RWPE1 (cell line): ENCODE measurements at regions not wholly inside any gene's neighbourhood (a gene's known extent, or its start where the extent isn't known, plus 50 kb on each side); places are given as distances from the start of the nearest gene placed in this dataset.

Experiments used
- CTCF ChIA-PET: fragments of 350-600 bp; sonication (Branson Sonifier 250); formaldehyde crosslinking; extraction: SDS; loops from one replicate; lab custom pipeline; 2021; lab: Yijun Ruan, JAX
- POLR2A ChIA-PET: fragments of 400-600 bp; formaldehyde crosslinking; extraction: SDS; loops from one replicate; lab custom pipeline; 2020; ENCODE audit warnings: antibody characterized with exemption; ENCODE audit not compliant: low non-redundant PET; lab: Yijun Ruan, JAX
- DNase-seq: peaks from one replicate; pipeline ENCODE4 v3.0.0; 2012; ENCODE audit warnings: low spot score
- H3K27ac ChIP-seq: fragments of 450-650 bp; 2 replicates; pipeline ENCODE4 v1.5.1; 2017
- TF ChIP-seq, protein P1 (sequence below): fragments of 450-650 bp; conservative IDR thresholded peaks from 2 replicates; pipeline ENCODE4 v1.5.1; 2017; ENCODE audit warnings: low read depth, mild to moderate bottlenecking

DNA sequence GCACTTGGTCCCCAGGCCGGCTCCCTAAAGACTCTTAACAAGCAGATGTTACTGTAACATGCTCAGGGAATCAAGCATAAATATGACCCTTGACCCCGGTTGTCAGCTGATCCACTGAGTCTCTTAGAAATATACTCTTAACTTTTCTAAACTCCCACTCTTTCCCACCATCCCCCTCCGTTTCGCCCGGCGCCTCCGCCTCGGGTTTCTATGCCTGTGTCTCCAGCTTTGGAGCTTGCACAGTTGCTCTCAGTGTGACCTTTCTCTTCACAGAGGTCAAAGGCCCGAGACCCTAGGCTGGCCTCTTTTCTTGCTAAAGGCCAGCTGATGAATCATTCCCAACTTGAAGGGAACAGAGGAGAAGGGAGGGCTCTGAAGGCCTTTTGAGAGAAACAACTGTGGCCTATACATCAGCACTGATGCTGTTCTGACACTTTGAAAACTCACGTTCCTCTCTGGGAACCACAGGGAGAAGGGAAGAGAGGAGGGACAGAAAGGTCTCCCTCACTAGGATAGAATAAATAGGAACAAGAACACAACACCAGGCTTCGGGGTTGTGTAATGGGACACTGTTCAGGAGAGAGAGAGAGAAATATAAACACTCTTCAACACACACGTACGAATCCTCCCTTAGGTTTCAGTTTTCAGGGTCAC lies 484.5 kb upstream of the NR2F2 start:
- H3K27ac ChIP-seq = no peak overlapping the region
- ChIA-PET POLR2A (no interaction called here), CTCF (interaction anchor here (0.6 to 0.7 kb wide), 2 partner anchors 74 to 450 kb away, joined by 3 to 4 read pairs; no protein-coding TSS in a partner anchor)
- TF ChIP-seq, protein P1, sequence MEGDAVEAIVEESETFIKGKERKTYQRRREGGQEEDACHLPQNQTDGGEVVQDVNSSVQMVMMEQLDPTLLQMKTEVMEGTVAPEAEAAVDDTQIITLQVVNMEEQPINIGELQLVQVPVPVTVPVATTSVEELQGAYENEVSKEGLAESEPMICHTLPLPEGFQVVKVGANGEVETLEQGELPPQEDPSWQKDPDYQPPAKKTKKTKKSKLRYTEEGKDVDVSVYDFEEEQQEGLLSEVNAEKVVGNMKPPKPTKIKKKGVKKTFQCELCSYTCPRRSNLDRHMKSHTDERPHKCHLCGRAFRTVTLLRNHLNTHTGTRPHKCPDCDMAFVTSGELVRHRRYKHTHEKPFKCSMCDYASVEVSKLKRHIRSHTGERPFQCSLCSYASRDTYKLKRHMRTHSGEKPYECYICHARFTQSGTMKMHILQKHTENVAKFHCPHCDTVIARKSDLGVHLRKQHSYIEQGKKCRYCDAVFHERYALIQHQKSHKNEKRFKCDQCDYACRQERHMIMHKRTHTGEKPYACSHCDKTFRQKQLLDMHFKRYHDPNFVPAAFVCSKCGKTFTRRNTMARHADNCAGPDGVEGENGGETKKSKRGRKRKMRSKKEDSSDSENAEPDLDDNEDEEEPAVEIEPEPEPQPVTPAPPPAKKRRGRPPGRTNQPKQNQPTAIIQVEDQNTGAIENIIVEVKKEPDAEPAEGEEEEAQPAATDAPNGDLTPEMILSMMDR = no peak
- DNase-seq = no peak

DNA sequence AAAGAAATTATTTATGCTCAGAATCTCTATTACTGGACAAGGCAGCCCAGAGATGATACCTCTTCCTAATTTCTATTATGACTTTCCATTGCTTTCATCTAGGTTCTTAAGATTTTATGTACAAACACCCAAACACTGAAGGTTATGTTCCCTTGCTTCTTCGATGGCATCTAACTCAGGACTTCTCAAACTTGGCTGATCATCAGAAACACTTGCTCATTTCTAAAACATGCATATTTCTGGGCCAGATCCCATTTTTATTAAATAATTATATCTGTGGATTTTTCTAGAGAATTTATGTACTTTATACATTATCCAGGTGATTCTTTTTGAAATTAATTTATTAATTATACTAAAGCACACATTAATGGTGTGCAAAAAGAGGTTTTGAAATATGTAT lies 482.4 kb upstream of the NR2F2 start:
- CTCF ChIA-PET = no interaction called here
- H3K27ac ChIP-seq = no peak overlapping the region
- DNase-seq = no peak
- POLR2A ChIA-PET = no interaction called here
- TF ChIP-seq, protein P1 = no peak

DNA sequence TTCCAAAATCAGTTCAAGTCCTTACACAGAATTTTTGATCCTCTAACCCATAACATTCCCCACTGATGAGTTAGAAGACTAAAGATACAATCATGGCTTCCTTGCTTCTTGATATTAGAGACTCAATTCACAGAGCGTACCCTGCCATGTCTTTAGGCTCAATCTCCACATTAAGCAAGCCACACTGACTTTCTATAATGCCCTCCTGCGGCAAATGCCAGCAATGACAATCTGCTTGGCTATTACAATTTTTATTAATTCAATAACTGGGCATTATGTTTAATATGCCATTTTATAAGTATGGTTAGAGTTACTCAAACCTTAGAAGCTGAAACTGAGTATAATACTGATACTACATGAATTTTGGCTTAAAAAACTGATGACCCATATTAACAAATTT lies 479.7 kb upstream of the NR2F2 start:
- TF ChIP-seq, protein P1 = no peak
- no peak overlapping the region for H3K27ac ChIP-seq
- no peak for DNase-seq
- POLR2A ChIA-PET = no interaction called here
- CTCF ChIA-PET = no interaction called here

DNA sequence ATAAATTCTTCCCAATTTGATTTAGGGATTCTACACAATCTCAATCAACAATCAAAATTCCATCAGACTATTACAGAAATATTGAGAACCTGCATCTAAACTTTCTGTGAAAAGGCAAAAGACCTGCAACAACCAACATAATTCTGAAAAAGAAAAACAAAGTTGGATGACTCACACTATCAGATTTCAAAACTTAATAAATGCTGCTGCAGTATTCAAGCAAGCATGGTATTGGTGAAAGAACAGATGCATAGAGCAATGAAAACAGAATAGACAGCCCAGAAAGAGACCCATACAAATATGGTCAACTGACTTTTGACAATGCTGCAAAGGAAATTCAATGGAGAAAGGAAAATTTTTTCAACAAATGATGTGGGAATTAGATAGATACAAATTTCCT lies 477.1 kb upstream of the NR2F2 start:
- TF ChIP-seq, protein P1 = no peak
- POLR2A ChIA-PET = no interaction called here
- CTCF ChIA-PET = no interaction called here

DNA sequence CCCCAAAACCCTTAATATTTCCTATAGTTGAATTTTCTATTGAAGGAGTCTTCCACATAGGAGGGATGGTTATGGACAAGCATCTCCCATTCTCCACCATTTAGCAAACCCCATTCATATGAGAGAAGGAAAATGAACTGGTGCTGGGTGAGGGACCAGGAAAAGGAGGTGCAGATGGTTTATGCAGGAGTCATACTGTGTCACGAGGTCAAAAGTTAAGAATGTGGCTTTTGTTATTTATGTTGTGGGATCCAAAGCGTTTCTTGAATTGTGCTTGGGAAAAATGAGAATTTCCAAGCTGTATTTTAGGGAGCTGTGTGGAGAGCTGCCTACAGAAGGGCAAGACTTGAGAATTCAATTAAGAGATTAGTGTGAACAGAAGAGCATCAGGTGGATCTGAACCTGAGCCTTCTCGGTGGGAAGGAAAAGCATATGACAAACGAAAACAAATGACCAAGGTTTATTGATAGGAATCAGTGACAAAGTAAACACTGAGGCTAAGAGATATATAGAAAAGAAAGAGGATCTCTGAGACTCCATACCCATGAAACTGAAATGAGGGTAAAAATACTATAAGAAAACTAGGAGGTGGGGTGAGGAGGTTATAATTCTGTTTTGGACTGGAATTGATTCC lies 473.3 kb upstream of the NR2F2 start:
- POLR2A ChIA-PET = no interaction called here
- H3K27ac ChIP-seq = no peak overlapping the region
- no peak for DNase-seq
- CTCF ChIA-PET = interaction anchor here (0.6 kb wide), 1 partner anchor 1285 kb away, joined by 3 read pairs; no protein-coding TSS in a partner anchor
- TF ChIP-seq, protein P1 = no peak

More for the DNA sequence above, 477.1 kb upstream of the NR2F2 start:
- H3K27ac ChIP-seq = no peak overlapping the region
- DNase-seq = no peak

DNA sequence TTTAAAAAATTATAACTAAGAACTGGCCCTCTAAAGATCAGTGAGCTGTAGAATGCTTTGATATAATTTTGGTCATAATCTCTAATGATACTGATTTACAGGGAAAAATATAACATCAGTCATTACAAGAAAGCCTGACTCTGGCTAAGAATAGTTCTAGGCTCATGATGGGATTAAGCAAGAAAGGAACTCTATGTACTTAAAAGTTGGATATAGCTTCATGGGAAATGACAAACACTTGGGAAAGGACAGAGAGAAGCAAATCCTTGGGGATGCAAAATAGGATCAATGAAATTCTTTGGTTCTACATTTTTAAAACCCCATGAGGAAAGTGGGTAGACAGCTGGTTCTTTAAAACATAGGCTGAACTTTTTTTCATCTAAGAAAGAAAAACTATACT lies 472.7 kb upstream of the NR2F2 start:
- H3K27ac ChIP-seq = no peak overlapping the region
- DNase-seq = no peak
- POLR2A ChIA-PET = no interaction called here
- TF ChIP-seq, protein P1 = no peak
- CTCF ChIA-PET = interaction anchor here (0.6 kb wide), 1 partner anchor 1286 kb away, joined by 3 read pairs; no protein-coding TSS in a partner anchor
